ENCODE measurements at regions not wholly inside any gene's neighbourhood (a gene's known extent, or its start where the extent isn't known, plus 50 kb on each side); places are given as distances from the start of the nearest gene placed in this dataset.

- H3K4me1 ChIP-seq (ENCODE audit: low read depth): no peaks in the 10 kb centered on the region
- no peak overlapping the region for H3K4me3 ChIP-seq
- no peaks in the 10 kb centered on the region for H3K36me3 ChIP-seq
- TF ChIP-seq CTCF (IDR thresholded peaks at IDR 0.05; ENCODE audit: low read depth, low read length): no peak
- H3K27ac ChIP-seq: no peak overlapping the region
- no peaks in the 10 kb centered on the region for H3K9me3 ChIP-seq (ENCODE audit: low read depth)
- no peaks in the 10 kb centered on the region for H3K27me3 ChIP-seq
- DNase-seq (ENCODE audit: low read depth in 1 of 2, low spot score in 1 of 2): no peak
These were observed 159.8 kb upstream of the GLRA1 start for GRCh38 chr5:152084476-152084875.

- H3K27me3 ChIP-seq: no peaks in the 10 kb centered on the region
- no peak for DNase-seq (ENCODE audit: low read depth in 1 of 2, low spot score in 1 of 2)
- H3K36me3 ChIP-seq: no peaks in the 10 kb centered on the region
- no peaks in the 10 kb centered on the region for H3K9me3 ChIP-seq (ENCODE audit: low read depth)
- no peak overlapping the region for H3K4me3 ChIP-seq
- no peak overlapping the region for H3K27ac ChIP-seq
- H3K4me1 ChIP-seq (ENCODE audit: low read depth): no peaks in the 10 kb centered on the region
- no peak for TF ChIP-seq CTCF (IDR thresholded peaks at IDR 0.05; ENCODE audit: low read depth, low read length)
These were observed 158.6 kb upstream of the GLRA1 start for GRCh38 chr5:152083231-152083630.

- no peak for TF ChIP-seq CTCF (IDR thresholded peaks at IDR 0.05; ENCODE audit: low read depth, low read length)
- Histone ChIP-seq H3K27ac (no peak overlapping the region), H3K4me3 (no peak overlapping the region), H3K4me1 (ENCODE audit: low read depth) (no peaks in the 10 kb centered on the region), H3K27me3 (no peaks in the 10 kb centered on the region), H3K9me3 (ENCODE audit: low read depth) (no peaks in the 10 kb centered on the region), H3K36me3 (no peaks in the 10 kb centered on the region)
- peak; percentile 54 to 83 for DNase-seq (ENCODE audit: low read depth in 1 of 2, low spot score in 1 of 2)
These were observed 147.4 kb upstream of the GLRA1 start for GRCh38 chr5:152072091-152072490.

- Histone ChIP-seq H3K4me3 (no peak overlapping the region), H3K36me3 (no peaks in the 10 kb centered on the region), H3K9me3 (ENCODE audit: low read depth) (no peaks in the 10 kb centered on the region), H3K4me1 (ENCODE audit: low read depth) (no peaks in the 10 kb centered on the region), H3K27ac (no peak overlapping the region), H3K27me3 (no peaks in the 10 kb centered on the region)
- DNase-seq (ENCODE audit: low read depth in 1 of 2, low spot score in 1 of 2): no peak
- TF ChIP-seq CTCF (IDR thresholded peaks at IDR 0.05; ENCODE audit: low read depth, low read length): no peak
These were observed 145.9 kb upstream of the GLRA1 start for GRCh38 chr5:152070591-152070990.

GRCh38 chr5:152066784-152067183, 142.1 kb upstream of the GLRA1 start:
- H3K4me1 ChIP-seq (ENCODE audit: low read depth): no peaks in the 10 kb centered on the region

More at GRCh38 chr5:152066784-152067183, 142.1 kb upstream of the GLRA1 start:
- no peak for DNase-seq (ENCODE audit: low read depth in 1 of 2, low spot score in 1 of 2)
- Histone ChIP-seq H3K4me3 (no peak overlapping the region), H3K36me3 (no peaks in the 10 kb centered on the region), H3K27ac (no peak overlapping the region), H3K27me3 (no peaks in the 10 kb centered on the region), H3K9me3 (ENCODE audit: low read depth) (no peaks in the 10 kb centered on the region)
- TF ChIP-seq CTCF (IDR thresholded peaks at IDR 0.05; ENCODE audit: low read depth, low read length): no peak

All from cardiac muscle cell (in vitro differentiated cells and primary cell).